Coronary artery (tissue), 2 donors: ENCODE measurements at regions not wholly inside any gene's neighbourhood (a gene's known extent, or its start where the extent isn't known, plus 50 kb on each side); places are given as distances from the start of the nearest gene placed in this dataset.

Experiments
- DNase-seq: peaks from one replicate; pipeline ENCODE4 v3.0.0-alpha.2; 2017; ENCODE audit warnings: low spot score
- H3K27ac ChIP-seq, 2 donors: fragments of 200-600 bp; sonication (generic); one replicate each; pipeline ENCODE4 v1.5.1; 2016 to 2019
- H3K4me3 ChIP-seq: fragments of 200-600 bp; sonication (generic); 2 replicates; pipeline ENCODE4 v1.5.1; 2016; ENCODE audit warnings: mild to moderate bottlenecking, moderate library complexity
- CTCF ChIP-seq: fragments of 200-600 bp; sonication (generic); IDR thresholded peaks from one replicate; pipeline ENCODE4 v1.5.1; 2019; ENCODE audit warnings: antibody characterized with exemption

- no peak for TF ChIP-seq CTCF
- Histone ChIP-seq H3K27ac (no peak overlapping the region), H3K4me3 (no peak overlapping the region)
- DNase-seq = no peak
These were observed 447.6 kb upstream of the TMPO start for GRCh38 chr12:98067795-98068194.

DNA sequence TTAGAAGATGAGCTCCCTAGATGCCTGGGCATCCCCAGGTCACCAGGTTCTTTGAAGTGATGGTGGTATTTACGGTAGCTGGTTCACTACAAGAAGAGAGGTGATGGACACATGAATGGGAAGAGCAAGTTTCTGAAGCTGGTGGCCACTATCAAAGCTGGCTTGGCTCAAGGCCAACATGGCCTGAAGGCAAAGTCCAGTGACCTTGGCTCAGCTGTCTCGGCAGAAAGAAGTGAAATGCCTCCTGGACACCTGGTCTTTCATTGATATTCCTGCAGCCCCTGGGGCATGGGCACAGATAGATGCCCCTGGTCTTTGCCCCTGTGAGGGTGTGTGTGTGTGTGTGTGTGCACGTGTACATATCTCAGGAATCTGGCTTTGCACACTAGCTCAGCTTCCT lies 441.8 kb upstream of the TMPO start:
- DNase-seq = no peak
- no peak for TF ChIP-seq CTCF

GRCh38 chr12:98074286-98074685 lies 441.1 kb upstream of the TMPO start:
- no peak for TF ChIP-seq CTCF
- no peak for DNase-seq
- Histone ChIP-seq H3K4me3 (no peak overlapping the region), H3K27ac (no peak overlapping the region)

More for the DNA sequence above, 441.8 kb upstream of the TMPO start:
- Histone ChIP-seq H3K4me3 (no peak overlapping the region), H3K27ac (no peak overlapping the region)

GRCh38 chr12:98084391-98084790 lies 431.0 kb upstream of the TMPO start:
- Histone ChIP-seq H3K4me3 (no peak overlapping the region), H3K27ac (no peak overlapping the region)
- TF ChIP-seq CTCF = no peak
- DNase-seq = no peak

DNA sequence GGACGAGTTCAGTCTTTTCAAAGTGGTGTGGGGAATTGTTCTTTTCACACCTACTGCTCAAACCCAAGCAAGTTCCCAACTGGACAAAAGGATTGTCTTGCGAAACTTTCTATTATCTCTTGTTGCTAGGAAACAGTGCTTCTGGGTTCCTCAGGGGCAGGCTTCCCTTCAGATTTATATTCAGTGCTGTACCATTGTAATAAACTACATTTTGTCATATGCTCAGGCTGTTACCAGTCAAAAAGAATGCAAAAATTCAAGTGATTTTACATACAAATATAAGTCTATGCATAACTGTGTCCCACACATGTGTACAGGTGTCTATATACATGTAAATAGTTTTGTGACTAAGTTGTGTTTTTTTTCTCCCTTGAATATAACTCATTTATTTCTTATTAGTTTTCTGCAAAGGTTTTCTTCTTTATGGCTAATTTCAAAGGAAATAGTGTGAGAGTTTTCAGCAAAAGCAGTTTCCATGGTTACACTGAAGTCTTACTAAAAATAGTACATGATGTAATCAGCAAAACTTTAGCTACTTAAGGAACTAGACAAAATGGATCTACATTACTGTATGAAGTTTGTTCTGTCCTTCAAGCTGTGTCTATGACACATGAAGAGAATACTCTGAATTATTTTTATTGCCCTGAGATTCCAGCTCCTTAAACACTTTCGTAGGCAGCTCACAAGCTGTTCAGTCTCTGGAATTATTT lies 430.2 kb upstream of the TMPO start:
- Histone ChIP-seq H3K4me3 (no peak overlapping the region), H3K27ac (no peak overlapping the region)
- DNase-seq = no peak
- TF ChIP-seq CTCF = no peak

DNA sequence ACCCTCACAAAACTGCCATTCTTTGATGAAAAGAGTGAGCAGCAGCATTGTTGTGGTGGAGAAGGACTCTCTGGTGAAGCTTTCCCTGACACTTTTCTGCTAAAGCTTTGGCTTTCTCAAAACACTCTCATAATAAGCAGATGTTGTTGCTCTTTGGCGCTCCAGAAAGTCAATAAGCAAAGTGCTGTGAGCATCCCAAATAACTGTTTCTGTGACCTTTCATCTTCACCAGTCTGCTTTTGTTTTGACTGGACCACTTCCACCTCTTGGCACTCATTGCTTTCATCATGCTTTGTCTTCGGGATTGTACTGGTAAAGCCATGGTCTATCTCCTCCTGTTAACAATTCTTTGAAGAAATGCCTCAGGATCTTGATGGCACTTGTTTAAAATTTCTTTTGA lies 424.7 kb upstream of the TMPO start:
- no peak for TF ChIP-seq CTCF
- Histone ChIP-seq H3K27ac (no peak overlapping the region), H3K4me3 (no peak overlapping the region)
- no peak for DNase-seq

- no peak for TF ChIP-seq CTCF
- Histone ChIP-seq H3K4me3 (no peak overlapping the region), H3K27ac (no peak overlapping the region)
- DNase-seq = no peak
These were observed 419.0 kb upstream of the TMPO start for GRCh38 chr12:98096436-98096835.
